GM12864 (cell line): ENCODE measurements at regions not wholly inside any gene's neighbourhood (a gene's known extent, or its start where the extent isn't known, plus 50 kb on each side); places are given as distances from the start of the nearest gene placed in this dataset.

Experiments used
- DNase-seq: peaks from one replicate; pipeline ENCODE4 v3.0.0-alpha.2; 2011; ENCODE audit warnings: low read depth
- H3K4me3 ChIP-seq: 2 replicates; pipeline ENCODE4 v1.5.1; 2011; ENCODE audit warnings: mild to moderate bottlenecking, low read depth, low read length, control low read depth
- TF ChIP-seq, protein P1 (sequence below): IDR thresholded peaks from 2 replicates; pipeline ENCODE4 v1.5.1; 2011; ENCODE audit warnings: low read depth, mild to moderate bottlenecking, moderate library complexity, low read length, control low read depth, inconsistent platforms; ENCODE audit errors: missing control alignments

DNA sequence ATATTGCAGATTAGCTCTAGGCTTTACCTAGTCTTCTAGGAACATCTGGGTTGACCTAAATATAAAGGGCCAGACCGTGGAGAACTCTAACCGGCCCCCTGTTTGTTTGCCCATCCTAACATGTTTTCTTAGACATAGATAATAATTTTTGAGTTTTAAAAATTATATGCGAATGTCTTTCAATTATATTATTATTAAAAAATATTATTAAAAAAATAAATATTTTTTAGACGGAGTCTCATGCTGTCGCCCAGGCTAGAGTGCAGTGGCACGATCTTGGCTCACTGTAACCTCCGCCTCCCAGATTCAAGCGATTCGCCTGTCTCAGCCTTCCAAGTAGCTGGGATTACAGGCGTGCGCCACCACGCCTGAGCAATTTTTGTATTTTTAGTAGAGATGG is 318.5 kb downstream of the INHBA start:
- no peak for DNase-seq
- no peak overlapping the region for H3K4me3 ChIP-seq
- TF ChIP-seq, protein P1, sequence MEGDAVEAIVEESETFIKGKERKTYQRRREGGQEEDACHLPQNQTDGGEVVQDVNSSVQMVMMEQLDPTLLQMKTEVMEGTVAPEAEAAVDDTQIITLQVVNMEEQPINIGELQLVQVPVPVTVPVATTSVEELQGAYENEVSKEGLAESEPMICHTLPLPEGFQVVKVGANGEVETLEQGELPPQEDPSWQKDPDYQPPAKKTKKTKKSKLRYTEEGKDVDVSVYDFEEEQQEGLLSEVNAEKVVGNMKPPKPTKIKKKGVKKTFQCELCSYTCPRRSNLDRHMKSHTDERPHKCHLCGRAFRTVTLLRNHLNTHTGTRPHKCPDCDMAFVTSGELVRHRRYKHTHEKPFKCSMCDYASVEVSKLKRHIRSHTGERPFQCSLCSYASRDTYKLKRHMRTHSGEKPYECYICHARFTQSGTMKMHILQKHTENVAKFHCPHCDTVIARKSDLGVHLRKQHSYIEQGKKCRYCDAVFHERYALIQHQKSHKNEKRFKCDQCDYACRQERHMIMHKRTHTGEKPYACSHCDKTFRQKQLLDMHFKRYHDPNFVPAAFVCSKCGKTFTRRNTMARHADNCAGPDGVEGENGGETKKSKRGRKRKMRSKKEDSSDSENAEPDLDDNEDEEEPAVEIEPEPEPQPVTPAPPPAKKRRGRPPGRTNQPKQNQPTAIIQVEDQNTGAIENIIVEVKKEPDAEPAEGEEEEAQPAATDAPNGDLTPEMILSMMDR = no peak

DNA sequence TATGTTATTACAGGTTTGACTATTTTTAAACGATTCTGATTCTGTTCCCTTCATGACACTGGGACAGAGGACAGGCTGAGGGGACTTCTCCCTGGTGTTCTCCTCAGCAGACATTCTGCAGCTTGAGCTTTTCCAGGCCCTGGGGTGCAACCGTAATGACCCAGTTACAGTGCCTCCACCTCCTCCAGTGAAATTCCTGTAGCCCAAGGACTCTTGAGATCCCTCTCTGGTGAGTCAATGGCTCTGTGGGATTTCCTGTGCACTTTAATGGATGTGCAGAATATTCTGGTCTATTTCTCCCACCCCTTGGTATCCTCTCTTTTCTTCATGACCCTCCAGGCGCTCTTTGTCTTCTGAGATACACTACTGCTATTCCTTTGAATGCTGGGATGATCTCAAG is 319.3 kb downstream of the INHBA start:
- no peak overlapping the region for H3K4me3 ChIP-seq
- TF ChIP-seq, protein P1 = no peak
- no peak for DNase-seq

GRCh38 chr7:41378156-41378555 is 324.7 kb downstream of the INHBA start:
- TF ChIP-seq, protein P1 = no peak
- H3K4me3 ChIP-seq = no peak overlapping the region
- DNase-seq = no peak

- no peak overlapping the region for H3K4me3 ChIP-seq
- TF ChIP-seq, protein P1 = no peak
- DNase-seq = no peak
Observed at GRCh38 chr7:41375582-41375981, 327.3 kb downstream of the INHBA start.

DNA sequence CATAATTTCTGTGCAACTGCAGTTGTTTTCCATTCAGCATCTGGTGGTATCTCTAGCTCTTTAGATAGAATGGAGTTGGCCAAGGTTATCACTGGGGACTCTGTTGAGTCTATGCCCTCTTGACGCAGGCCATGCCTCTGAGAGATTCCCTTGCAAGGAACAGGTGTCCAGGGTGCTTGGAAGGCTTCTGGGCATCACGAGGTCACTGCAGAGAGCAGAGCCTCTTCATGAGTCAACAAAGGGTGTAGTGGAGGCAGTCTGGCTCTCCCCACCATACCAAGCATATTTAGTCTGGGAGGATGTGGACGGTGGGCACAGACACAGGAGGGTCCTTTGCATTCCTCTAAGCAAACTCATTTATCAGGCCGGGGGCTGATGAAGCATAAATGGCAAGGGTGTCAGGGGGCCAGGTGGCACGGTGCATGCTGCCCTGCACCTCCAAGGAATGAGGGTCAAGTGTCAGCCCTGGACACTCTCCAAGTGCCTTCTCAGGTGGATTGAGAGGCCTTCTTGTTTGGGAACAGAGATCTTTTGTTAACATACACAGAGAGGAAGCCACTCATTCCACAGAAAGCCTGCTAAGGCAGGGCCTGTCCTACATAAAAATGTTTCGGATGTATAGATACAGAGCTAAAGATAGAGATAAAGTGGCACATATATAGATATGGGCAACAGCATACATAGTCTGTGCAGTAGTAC is 328.6 kb downstream of the INHBA start:
- TF ChIP-seq, protein P1 = no peak
- H3K4me3 ChIP-seq = no peak overlapping the region
- DNase-seq = no peak

DNA sequence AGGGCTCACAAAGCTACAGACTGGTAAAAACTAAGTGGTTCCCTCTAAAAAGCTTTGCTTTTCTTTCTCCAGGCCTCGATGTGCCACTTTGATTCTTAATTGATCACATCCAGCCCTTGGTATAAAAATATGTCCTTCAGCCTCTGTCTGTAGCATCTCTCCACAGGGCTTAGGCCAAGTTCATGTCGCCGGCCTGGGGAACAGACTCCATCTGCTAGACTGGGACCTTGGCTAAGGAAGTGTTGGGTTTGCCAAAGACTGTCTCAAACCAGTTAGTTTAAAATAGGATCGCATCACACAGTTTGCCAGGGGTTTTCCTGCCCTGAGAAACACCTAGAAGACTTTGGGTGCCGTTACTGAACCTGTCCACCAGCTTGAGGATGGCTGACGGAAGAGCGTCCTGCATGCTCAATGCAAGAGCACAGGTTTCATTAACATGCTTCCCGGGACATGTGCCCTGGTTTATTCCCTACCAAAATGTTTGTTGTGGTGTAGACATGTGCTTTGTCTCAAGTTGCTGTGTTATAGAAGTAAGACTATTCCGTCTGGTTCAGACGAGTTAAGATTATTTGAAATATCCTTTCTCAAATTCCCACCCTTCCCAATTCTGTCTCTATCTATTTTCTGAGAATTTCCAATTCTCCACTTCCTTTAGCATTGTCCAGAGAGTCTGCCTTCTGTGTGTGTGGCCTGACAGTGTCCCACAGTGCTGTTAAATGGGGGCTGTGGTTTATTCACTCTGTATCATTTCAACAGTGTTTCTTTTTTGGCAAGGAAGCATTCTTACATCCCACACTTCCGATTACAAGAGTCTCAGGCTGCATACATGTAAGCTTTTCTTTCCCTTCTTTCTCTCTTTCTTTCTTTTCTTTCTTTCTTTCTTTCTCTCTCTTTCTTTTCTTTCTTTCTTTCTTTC is 334.7 kb downstream of the INHBA start:
- no peak overlapping the region for H3K4me3 ChIP-seq
- DNase-seq = no peak
- TF ChIP-seq, protein P1 = no peak
